ENCODE measurements at regions not wholly inside any gene's neighbourhood (a gene's known extent, or its start where the extent isn't known, plus 50 kb on each side); places are given as distances from the start of the nearest gene placed in this dataset.

DNA sequence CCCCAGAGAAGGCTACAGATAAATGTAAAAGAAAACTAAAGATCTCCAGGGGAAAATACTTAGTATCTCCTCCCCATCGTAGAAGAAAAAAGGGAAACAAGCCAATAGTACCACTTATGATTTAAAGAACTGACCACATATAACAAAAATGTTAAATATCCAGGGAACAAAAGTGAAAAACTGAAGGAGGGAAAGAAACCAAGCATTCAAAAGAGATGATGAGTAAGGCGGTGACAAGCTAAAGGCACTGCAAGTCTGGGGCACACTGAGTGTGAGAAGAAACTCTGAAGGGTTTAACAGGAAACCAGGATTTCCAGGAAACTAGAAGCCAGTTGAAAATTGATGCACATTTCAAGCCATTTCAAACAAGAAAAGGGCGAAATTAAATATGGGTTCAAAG is 226.3 kb downstream of the AHR start:
- H3K36me3 Mint-ChIP-seq: no peaks in the 10 kb centered on the region
- H3K4me3 Mint-ChIP-seq: no peak overlapping the region
- DNase-seq: no peak
- H3K4me1 Mint-ChIP-seq: peaks cover 0 to 7% of the 10 kb centered on the region in 2 donors
- H3K27me3 Mint-ChIP-seq (ENCODE audit: low read depth in 3 of 3): no peaks in the 10 kb centered on the region
- peaks cover 0 to 2% (median 0%) of the 10 kb centered on the region in 6 donors for H3K9me3 Mint-ChIP-seq
- H3K27ac Mint-ChIP-seq: no peak overlapping the region

GRCh38 chr7:17526621-17527020 is 228.2 kb downstream of the AHR start:
- Mint-ChIP-seq H3K27me3 (ENCODE audit: low read depth in 3 of 3) (no peaks in the 10 kb centered on the region), H3K36me3 (no peaks in the 10 kb centered on the region), H3K27ac (no peak overlapping the region), H3K4me3 (no peak overlapping the region), H3K9me3 (no peaks in the 10 kb centered on the region), H3K4me1 (peaks cover 0 to 4% of the 10 kb centered on the region in 2 donors)
- DNase-seq: no peak

DNA sequence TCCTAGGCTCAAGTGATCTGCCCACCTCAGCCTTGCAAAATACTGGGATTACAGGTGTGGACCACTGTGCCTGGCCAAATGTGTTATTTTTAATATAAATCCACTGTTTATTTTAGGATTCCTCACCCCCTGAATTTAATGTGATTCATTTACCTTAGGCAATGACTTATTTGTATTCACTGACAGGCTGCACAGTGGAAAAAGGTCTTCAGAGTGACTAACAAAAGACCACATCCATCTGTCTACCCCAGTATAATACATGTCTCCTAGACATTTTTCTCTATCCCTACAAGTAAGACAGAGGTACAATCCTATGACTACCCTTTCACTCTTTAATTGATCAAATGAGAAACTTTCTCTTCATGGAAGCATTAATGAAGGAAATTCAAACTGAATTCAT is 230.2 kb downstream of the AHR start:
- Mint-ChIP-seq H3K4me3 (no peak overlapping the region), H3K9me3 (no peaks in the 10 kb centered on the region), H3K27me3 (ENCODE audit: low read depth in 3 of 3) (peaks cover 0 to 1% (median 0%) of the 10 kb centered on the region in 3 donors), H3K4me1 (peaks cover 2 to 14% of the 10 kb centered on the region in 2 donors), H3K27ac (no peak overlapping the region), H3K36me3 (no peaks in the 10 kb centered on the region)
- DNase-seq: no peak

- Mint-ChIP-seq H3K27ac (no peak overlapping the region), H3K27me3 (ENCODE audit: low read depth in 3 of 3) (peaks cover 0 to 1% (median 0%) of the 10 kb centered on the region in 3 donors), H3K36me3 (no peaks in the 10 kb centered on the region), H3K9me3 (no peaks in the 10 kb centered on the region), H3K4me3 (no peak overlapping the region), H3K4me1 (peaks cover 2 to 14% of the 10 kb centered on the region in 2 donors)
- DNase-seq: no peak
These were observed 231.8 kb downstream of the AHR start for GRCh38 chr7:17530244-17530643.

GRCh38 chr7:17530741-17531421 is 232.4 kb downstream of the AHR start:
- no peak for DNase-seq
- H3K36me3 Mint-ChIP-seq: no peaks in the 10 kb centered on the region
- H3K9me3 Mint-ChIP-seq: no peaks in the 10 kb centered on the region
- no peak overlapping the region for H3K4me3 Mint-ChIP-seq
- H3K27me3 Mint-ChIP-seq (ENCODE audit: low read depth in 3 of 3): peaks cover 0 to 1% (median 0%) of the 10 kb centered on the region in 3 donors
- no peak overlapping the region for H3K27ac Mint-ChIP-seq
- peaks cover 2 to 14% of the 10 kb centered on the region in 2 donors for H3K4me1 Mint-ChIP-seq

- Mint-ChIP-seq H3K4me1 (peaks cover 2 to 14% of the 10 kb centered on the region in 2 donors), H3K4me3 (no peak overlapping the region), H3K27ac (no peak overlapping the region), H3K36me3 (no peaks in the 10 kb centered on the region), H3K27me3 (ENCODE audit: low read depth in 3 of 3) (peaks cover 0 to 4% (median under 1%) of the 10 kb centered on the region in 3 donors), H3K9me3 (peaks cover 0 to 10% (median 0%) of the 10 kb centered on the region in 6 donors)
- no peak for DNase-seq
These were observed 234.5 kb downstream of the AHR start for GRCh38 chr7:17532861-17533404.

- H3K36me3 Mint-ChIP-seq: no peaks in the 10 kb centered on the region
- H3K27me3 Mint-ChIP-seq (ENCODE audit: low read depth in 3 of 3): peaks cover 0 to 4% (median 2%) of the 10 kb centered on the region in 3 donors
- no peak overlapping the region for H3K27ac Mint-ChIP-seq
- H3K4me1 Mint-ChIP-seq: peaks cover 2 to 14% of the 10 kb centered on the region in 2 donors
- no peak overlapping the region for H3K4me3 Mint-ChIP-seq
- DNase-seq: no peak
- peaks cover 0 to 10% (median 0%) of the 10 kb centered on the region in 6 donors for H3K9me3 Mint-ChIP-seq
These were observed 235.9 kb downstream of the AHR start for GRCh38 chr7:17534348-17534747.

DNA sequence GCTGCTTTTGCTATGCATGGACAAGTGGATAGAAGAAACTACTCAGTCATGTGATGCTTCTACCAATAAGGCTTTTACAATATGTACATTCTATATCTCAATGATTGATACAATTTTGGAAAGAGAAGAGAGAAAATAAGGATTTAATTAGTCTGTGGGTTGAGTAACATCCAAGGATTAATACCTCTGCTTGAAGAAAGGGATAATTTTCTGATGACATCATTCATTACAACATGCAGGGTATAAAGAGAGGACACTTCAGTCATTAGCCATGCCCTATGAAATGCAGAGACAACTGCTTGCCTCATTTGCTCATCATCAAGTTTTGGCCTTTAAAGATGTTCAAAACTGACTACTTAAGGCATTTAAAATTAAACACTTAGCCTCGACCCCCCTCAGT is 237.3 kb downstream of the AHR start:
- Mint-ChIP-seq H3K9me3 (peaks cover 0 to 10% (median 0%) of the 10 kb centered on the region in 6 donors), H3K27ac (no peak overlapping the region), H3K4me1 (peaks cover 2 to 14% of the 10 kb centered on the region in 2 donors), H3K4me3 (no peak overlapping the region), H3K36me3 (no peaks in the 10 kb centered on the region), H3K27me3 (ENCODE audit: low read depth in 3 of 3) (peaks cover 0 to 4% (median 2%) of the 10 kb centered on the region in 3 donors)
- DNase-seq: no peak

DNA sequence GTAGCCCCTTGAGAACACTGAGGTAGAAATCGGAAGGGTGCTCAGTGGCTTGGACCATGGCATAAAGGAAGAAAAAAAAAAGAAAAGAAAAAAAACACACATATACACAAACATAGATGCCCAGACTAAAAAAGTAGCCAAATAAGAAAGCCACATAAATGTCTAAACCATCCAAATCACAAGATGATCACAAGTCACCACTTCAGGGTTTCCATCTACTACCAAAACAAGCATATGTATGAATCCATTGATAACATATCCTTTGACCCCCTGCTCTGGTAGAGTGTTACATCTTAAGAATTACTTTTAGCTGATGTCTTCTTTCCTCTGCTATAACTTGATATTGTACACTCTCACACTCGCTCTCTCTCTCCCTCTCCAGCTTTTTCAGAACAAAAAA is 245.9 kb downstream of the AHR start:
- no peak for DNase-seq
- Mint-ChIP-seq H3K36me3 (no peaks in the 10 kb centered on the region), H3K27ac (no peak overlapping the region), H3K9me3 (peaks cover 0 to 5% (median 0%) of the 10 kb centered on the region in 6 donors), H3K27me3 (ENCODE audit: low read depth in 3 of 3) (no peaks in the 10 kb centered on the region), H3K4me1 (no peaks in the 10 kb centered on the region), H3K4me3 (no peak overlapping the region)

DNA sequence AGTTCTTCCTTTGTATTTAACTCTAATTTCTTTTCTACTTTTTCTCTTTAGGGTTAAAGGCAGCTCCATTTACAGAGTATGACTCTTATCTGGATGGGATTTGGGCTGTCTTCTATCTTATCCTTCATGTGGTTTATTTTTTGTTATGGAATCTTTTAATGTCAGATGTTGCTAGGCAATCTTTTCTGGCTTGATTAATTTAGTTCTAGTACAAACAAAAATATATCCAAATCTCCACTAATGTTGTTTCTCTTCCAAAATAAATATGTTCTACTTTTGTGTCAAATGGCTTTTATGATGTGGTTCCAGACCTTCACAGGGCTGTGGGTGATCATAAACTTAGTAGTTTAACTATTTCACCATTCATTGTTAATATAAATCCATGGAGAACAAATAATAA is 246.9 kb downstream of the AHR start:
- no peak for DNase-seq
- no peak overlapping the region for H3K27ac Mint-ChIP-seq
- peaks cover 0 to 5% (median 0%) of the 10 kb centered on the region in 6 donors for H3K9me3 Mint-ChIP-seq
- no peaks in the 10 kb centered on the region for H3K4me1 Mint-ChIP-seq
- H3K36me3 Mint-ChIP-seq: no peaks in the 10 kb centered on the region
- no peak overlapping the region for H3K4me3 Mint-ChIP-seq
- no peaks in the 10 kb centered on the region for H3K27me3 Mint-ChIP-seq (ENCODE audit: low read depth in 3 of 3)

DNA sequence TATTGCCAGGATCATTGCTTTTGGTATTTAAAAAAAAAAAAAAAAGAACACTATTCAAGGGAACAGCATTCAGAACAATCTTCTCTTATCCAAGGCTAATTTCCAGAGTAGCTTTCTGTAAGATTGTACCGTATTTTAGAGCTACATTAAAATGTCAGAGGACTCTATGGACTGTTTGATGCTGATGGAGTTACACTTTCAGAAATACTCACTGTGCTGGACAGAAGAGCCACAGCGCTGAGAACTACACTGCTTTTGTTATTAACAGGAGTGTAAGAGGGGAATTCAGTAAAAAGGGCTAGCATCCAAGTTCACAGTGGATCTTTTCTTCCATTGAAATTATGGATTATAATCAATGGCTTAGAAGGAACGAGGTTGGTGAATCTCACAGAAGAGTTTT is 247.7 kb downstream of the AHR start:
- Mint-ChIP-seq H3K27ac (no peak overlapping the region), H3K27me3 (ENCODE audit: low read depth in 3 of 3) (peaks cover 0 to 1% (median 0%) of the 10 kb centered on the region in 3 donors), H3K9me3 (peaks cover 0 to 8% (median 0%) of the 10 kb centered on the region in 6 donors), H3K36me3 (no peaks in the 10 kb centered on the region), H3K4me3 (no peak overlapping the region), H3K4me1 (no peaks in the 10 kb centered on the region)
- DNase-seq: no peak

DNA sequence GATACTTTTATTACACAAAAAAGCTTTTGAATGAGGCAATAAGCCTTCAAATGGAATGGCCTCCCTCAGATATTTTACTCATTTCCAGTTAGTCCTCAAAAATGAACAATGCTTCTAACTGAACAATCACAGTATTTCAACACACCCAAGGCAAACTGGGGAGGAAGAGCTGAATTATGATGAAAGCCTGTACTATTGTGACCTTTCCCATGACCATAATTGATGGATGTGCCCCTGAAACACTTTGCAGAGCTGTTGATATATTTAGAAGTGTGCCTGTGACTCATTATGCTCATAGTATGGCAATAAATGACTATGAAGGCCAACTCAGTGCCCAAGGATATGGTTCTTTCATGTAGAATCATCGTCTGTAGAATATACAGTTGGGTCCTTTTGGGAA is 248.1 kb downstream of the AHR start:
- Mint-ChIP-seq H3K36me3 (no peaks in the 10 kb centered on the region), H3K4me3 (no peak overlapping the region), H3K4me1 (no peaks in the 10 kb centered on the region), H3K9me3 (peaks cover 0 to 8% (median 0%) of the 10 kb centered on the region in 6 donors), H3K27me3 (ENCODE audit: low read depth in 3 of 3) (peaks cover 0 to 1% (median 0%) of the 10 kb centered on the region in 3 donors), H3K27ac (no peak overlapping the region)
- DNase-seq: no peak

DNA sequence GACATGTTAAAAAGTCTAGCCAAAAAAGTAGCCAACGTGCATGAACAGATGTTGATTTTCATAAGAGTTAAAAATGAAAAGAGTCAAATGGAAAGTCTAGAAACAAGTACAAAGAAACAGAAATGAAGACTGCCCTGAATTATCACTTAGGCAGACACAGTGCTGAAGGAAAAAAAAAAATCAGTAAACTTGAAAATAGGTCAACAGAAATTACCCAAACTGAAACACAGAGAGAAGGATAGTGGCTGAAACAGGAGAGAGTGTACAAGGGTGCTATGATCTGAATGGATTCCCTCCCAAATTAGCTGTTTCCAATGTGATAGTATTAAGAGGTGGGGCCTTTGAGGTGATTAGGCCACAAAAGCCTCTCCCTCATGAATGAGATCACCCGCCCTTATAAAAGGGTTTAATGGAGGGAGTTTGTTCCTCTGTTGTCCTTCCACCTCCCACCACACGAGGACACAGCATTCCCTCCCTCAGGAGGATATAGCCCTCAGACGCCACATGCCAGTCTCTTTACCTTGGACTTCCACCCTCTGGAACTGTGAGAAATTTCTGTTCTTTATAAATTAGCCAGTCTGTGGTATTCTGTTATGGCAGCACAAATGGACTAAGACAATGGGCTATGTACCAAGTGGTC is 249.7 kb downstream of the AHR start:
- no peaks in the 10 kb centered on the region for H3K36me3 Mint-ChIP-seq
- DNase-seq: no peak
- H3K27me3 Mint-ChIP-seq (ENCODE audit: low read depth in 3 of 3): peaks cover 0 to 3% (median 1%) of the 10 kb centered on the region in 3 donors
- H3K9me3 Mint-ChIP-seq: peaks cover 0 to 8% (median 0%) of the 10 kb centered on the region in 6 donors
- no peaks in the 10 kb centered on the region for H3K4me1 Mint-ChIP-seq
- H3K27ac Mint-ChIP-seq: no peak overlapping the region
- no peak overlapping the region for H3K4me3 Mint-ChIP-seq

- Mint-ChIP-seq H3K4me1 (no peaks in the 10 kb centered on the region), H3K36me3 (no peaks in the 10 kb centered on the region), H3K4me3 (no peak overlapping the region), H3K9me3 (peaks cover 0 to 8% (median 0%) of the 10 kb centered on the region in 6 donors), H3K27me3 (ENCODE audit: low read depth in 3 of 3) (peaks cover 0 to 3% (median 1%) of the 10 kb centered on the region in 3 donors), H3K27ac (no peak overlapping the region)
- DNase-seq: no peak
These were observed 251.0 kb downstream of the AHR start for GRCh38 chr7:17549406-17549805.

All from immature natural killer cell (primary cell).